GM23338 (cell line): ENCODE measurements at regions not wholly inside any gene's neighbourhood (a gene's known extent, or its start where the extent isn't known, plus 50 kb on each side); places are given as distances from the start of the nearest gene placed in this dataset.

Source experiments
- CREB1 ChIP-seq: fragments of 250-450 bp; sonication (Bioruptor Pico); IDR thresholded peaks from 2 replicates; pipeline ENCODE4 v1.5.0; 2020; ENCODE audit warnings: low read depth, mild to moderate bottlenecking, moderate library complexity
- CTCF ChIP-seq, 2 experiments: fragments of 200-600 bp in 1 of 2; sonication (generic) in 1 of 2; conservative IDR thresholded peaks; 2 replicates each; pipeline versions ENCODE4 v1.5.1 to v1.6.1; 2016 to 2017; ENCODE audit warnings: antibody characterized with exemption in 2 of 2, low read depth in 2 of 2, mild to moderate bottlenecking in 2 of 2, moderate library complexity in 1 of 2
- ETS1 ChIP-seq: IDR thresholded peaks from 2 replicates; pipeline ENCODE4 v1.6.1; 2016; ENCODE audit warnings: antibody characterized with exemption
- EZH2 ChIP-seq: fragments of 200-600 bp; sonication (generic); IDR thresholded peaks from one replicate; pipeline ENCODE4 v1.8.0; 2017; ENCODE audit warnings: antibody characterized with exemption, mild to moderate bottlenecking, low read depth; ENCODE audit not compliant: unreplicated experiment
- EZH2phosphoT487 ChIP-seq: fragments of 200-600 bp; sonication (generic); IDR thresholded peaks from one replicate; pipeline ENCODE4 v1.8.1; 2018; ENCODE audit warnings: antibody characterized with exemption; ENCODE audit not compliant: unreplicated experiment
- JUNB ChIP-seq: IDR thresholded peaks from one replicate; pipeline ENCODE4 v1.6.1; 2016; ENCODE audit warnings: antibody characterized with exemption; ENCODE audit not compliant: unreplicated experiment
- NANOG ChIP-seq: IDR thresholded peaks from 2 replicates; pipeline ENCODE4 v1.6.1; 2016; ENCODE audit warnings: antibody characterized with exemption, borderline replicate concordance
- POLR2AphosphoS5 ChIP-seq: IDR thresholded peaks from 2 replicates; pipeline ENCODE4 v1.6.1; 2016; ENCODE audit warnings: antibody characterized with exemption, low read depth
- REST ChIP-seq: IDR thresholded peaks from one replicate; pipeline ENCODE4 v1.6.1; 2018; ENCODE audit warnings: antibody characterized with exemption; ENCODE audit not compliant: unreplicated experiment
- ZNF114 ChIP-seq: fragments of 250-450 bp; sonication (Bioruptor Pico); IDR thresholded peaks from 2 replicates; pipeline ENCODE4 v1.5.0; 2020; ENCODE audit warnings: mild to moderate bottlenecking, moderate library complexity
- ZNF331 ChIP-seq: fragments of 250-450 bp; sonication (Bioruptor Pico); IDR thresholded peaks from 2 replicates; pipeline ENCODE4 v1.5.0; 2020; ENCODE audit warnings: low read depth, mild to moderate bottlenecking, moderate library complexity
- ZNF462 ChIP-seq: fragments of 250-450 bp; sonication (Bioruptor Pico); IDR thresholded peaks from 2 replicates; pipeline ENCODE4 v1.5.0; 2020; ENCODE audit warnings: mild to moderate bottlenecking, moderate library complexity

GRCh38 chr16:76956394-76956793 lies 234.6 kb upstream of the MON1B start:
- no peak for TF ChIP-seq CTCF (conservative IDR thresholded peaks at IDR 0.05; ENCODE audit: low read depth in 2 of 2)
- no peak for TF ChIP-seq EZH2phosphoT487
- TF ChIP-seq ETS1: no peak
- no peak for TF ChIP-seq EZH2
- TF ChIP-seq POLR2AphosphoS5: no peak
- TF ChIP-seq ZNF331: no peak
- TF ChIP-seq CREB1 (CRISPR knock-in tag): no peak
- TF ChIP-seq JUNB: peak; percentile 80
- no peak for TF ChIP-seq REST
- no peak for TF ChIP-seq NANOG
- TF ChIP-seq ZNF114: no peak
- no peak for TF ChIP-seq ZNF462 (CRISPR knock-in tag)
